GM23338 (cell line): ENCODE measurements at regions not wholly inside any gene's neighbourhood (a gene's known extent, or its start where the extent isn't known, plus 50 kb on each side); places are given as distances from the start of the nearest gene placed in this dataset.

Experiments used
- ATAC-seq: fragments of 200-7000 bp; cut with Tn5 transposase; 3 replicates; pipeline ENCODE4 v1.9.1; 2020
- DNase-seq: peaks from one replicate; pipeline ENCODE4 v3.0.0-alpha.2; 2015; ENCODE audit warnings: low spot score
- H2AFZ ChIP-seq: fragments of 200-600 bp; sonication (generic); 2 replicates; pipeline ENCODE4 v1.8.0; 2016; ENCODE audit warnings: antibody characterized with exemption, mild to moderate bottlenecking, moderate library complexity
- H3F3A ChIP-seq: fragments of 200-600 bp; sonication (generic); replicated peaks from 2 replicates; pipeline ENCODE4 v1.8.0; 2017; ENCODE audit warnings: antibody characterized with exemption, mixed run types, low read depth
- H3K27ac ChIP-seq: fragments of 200-600 bp; sonication (generic); 2 replicates; pipeline ENCODE4 v1.6.1; 2016; ENCODE audit warnings: low read depth
- H3K27me3 ChIP-seq: fragments of 200-600 bp; sonication (generic); 2 replicates; pipeline ENCODE4 v1.8.0; 2016; ENCODE audit warnings: mild to moderate bottlenecking, mixed run types, moderate library complexity; ENCODE audit not compliant: insufficient read depth
- H3K36me3 ChIP-seq: fragments of 200-600 bp; sonication (generic); 2 replicates; pipeline ENCODE4 v1.8.0; 2016; ENCODE audit warnings: mild to moderate bottlenecking; ENCODE audit not compliant: insufficient read depth
- H3K4me1 ChIP-seq: fragments of 200-600 bp; sonication (generic); 2 replicates; pipeline ENCODE4 v1.8.0; 2016; ENCODE audit warnings: mild to moderate bottlenecking, moderate library complexity; ENCODE audit not compliant: insufficient read depth
- H3K4me2 ChIP-seq: fragments of 200-600 bp; sonication (generic); 2 replicates; pipeline ENCODE4 v1.7.1; 2017; ENCODE audit warnings: mixed run types
- H3K4me3 ChIP-seq: fragments of 200-600 bp; sonication (generic); 2 replicates; pipeline ENCODE4 v1.6.1; 2016; ENCODE audit warnings: mixed run types
- H3K79me2 ChIP-seq: fragments of 200-600 bp; sonication (generic); replicated peaks from 2 replicates; pipeline ENCODE4 v1.8.0; 2017; ENCODE audit warnings: mild to moderate bottlenecking; ENCODE audit not compliant: insufficient read depth
- H3K9me2 ChIP-seq: fragments of 200-600 bp; sonication (generic); 2 replicates; pipeline ENCODE4 v1.8.0; 2017; ENCODE audit not compliant: insufficient read depth
- H4K20me1 ChIP-seq: fragments of 200-600 bp; sonication (generic); replicated peaks from 2 replicates; pipeline ENCODE4 v1.8.0; 2017; ENCODE audit warnings: mild to moderate bottlenecking; ENCODE audit not compliant: insufficient read depth
- H3K27ac Mint-ChIP-seq: 2 replicates; pipeline ENCODE4 v1.8.0; 2020; ENCODE audit warnings: inconsistent platforms, mild to moderate bottlenecking, moderate library complexity, mixed read lengths
- H3K27me3 Mint-ChIP-seq: 3 replicates; pipeline ENCODE4 v1.8.0; 2022; ENCODE audit warnings: low read depth, mild to moderate bottlenecking, moderate library complexity, mixed read lengths, inconsistent platforms; ENCODE audit not compliant: insufficient read depth, poor library complexity
- H3K36me3 Mint-ChIP-seq: 3 replicates; pipeline ENCODE4 v1.8.0; 2021; ENCODE audit warnings: low read depth, mild to moderate bottlenecking, inconsistent platforms, moderate library complexity, mixed read lengths
- H3K4me1 Mint-ChIP-seq: 3 replicates; pipeline ENCODE4 v1.8.0; 2020; ENCODE audit warnings: mild to moderate bottlenecking, inconsistent platforms, mixed read lengths
- H3K4me3 Mint-ChIP-seq: 3 replicates; pipeline ENCODE4 v1.8.0; 2021; ENCODE audit warnings: moderate library complexity, mild to moderate bottlenecking, inconsistent platforms, mixed read lengths
- H3K9me3 Mint-ChIP-seq: 3 replicates; pipeline ENCODE4 v1.8.0; 2020; ENCODE audit warnings: moderate library complexity, mild to moderate bottlenecking, inconsistent platforms, mixed read lengths
- STAT1 ChIP-seq: IDR thresholded peaks from one replicate; pipeline ENCODE4 v1.6.1; 2016; ENCODE audit warnings: antibody characterized with exemption; ENCODE audit not compliant: unreplicated experiment
- ZNF331 ChIP-seq: fragments of 250-450 bp; sonication (Bioruptor Pico); IDR thresholded peaks from 2 replicates; pipeline ENCODE4 v1.5.0; 2020; ENCODE audit warnings: low read depth, mild to moderate bottlenecking, moderate library complexity
- TF ChIP-seq, protein P1 (sequence below): fragments of 250-450 bp; sonication (Bioruptor Pico); IDR thresholded peaks from 2 replicates; pipeline ENCODE4 v1.5.0; 2020; ENCODE audit warnings: mild to moderate bottlenecking, moderate library complexity
- TF ChIP-seq, protein P2 (sequence below): IDR thresholded peaks from 2 replicates; pipeline ENCODE4 v1.6.1; 2016; ENCODE audit warnings: antibody characterized with exemption
- TF ChIP-seq, protein P3 (sequence below): IDR thresholded peaks from one replicate; pipeline ENCODE4 v1.6.1; 2018; ENCODE audit warnings: antibody characterized with exemption; ENCODE audit not compliant: unreplicated experiment

DNA sequence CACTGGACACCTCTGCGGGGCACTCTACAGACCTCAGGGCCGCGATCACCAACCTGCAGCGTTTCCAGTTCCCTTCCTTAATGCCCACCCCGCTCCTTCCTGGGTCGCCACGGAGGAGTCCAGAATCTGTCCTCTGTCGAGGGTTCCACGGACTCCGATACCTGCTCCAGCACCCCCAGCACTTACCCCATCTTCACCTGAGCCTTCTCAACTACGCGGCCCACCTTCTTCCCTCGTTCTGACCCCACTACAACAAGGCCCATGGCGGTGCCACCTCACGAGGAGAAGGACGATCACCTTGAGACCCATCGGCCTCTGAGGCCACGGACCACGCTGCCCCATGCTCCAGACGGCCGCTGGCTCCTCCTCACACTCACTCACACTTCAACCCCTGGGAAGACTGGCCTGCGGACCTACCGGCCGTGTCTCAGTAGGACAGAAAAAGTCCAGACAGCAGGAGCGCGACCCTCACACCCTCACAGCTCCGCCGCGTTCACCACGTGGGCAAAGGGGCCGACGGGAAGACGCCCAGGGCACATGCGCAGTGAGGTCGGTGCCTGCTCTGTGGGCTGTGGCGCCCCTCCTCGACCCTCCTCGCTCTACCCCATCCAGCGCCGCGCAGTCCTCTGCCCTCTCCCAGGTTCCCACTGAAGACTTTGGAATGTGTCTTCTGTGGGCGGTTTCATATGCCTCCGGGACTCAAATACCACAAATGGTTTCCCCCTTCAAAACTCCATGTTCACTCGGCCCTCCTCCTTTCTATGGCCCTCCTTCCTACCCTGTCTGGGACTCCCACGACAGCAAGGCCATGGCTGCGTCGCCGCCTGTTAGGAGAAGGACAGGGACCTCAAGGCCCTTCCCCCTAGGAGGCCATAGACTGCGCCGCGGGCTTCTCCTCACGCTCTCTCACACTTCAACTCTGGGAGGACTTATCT, 193.9 kb upstream of the PHF14 start:
- Histone ChIP-seq H3K9me2 (no peaks in the 10 kb centered on the region), H2AFZ (peak overlapping the region; percentile 72), H3K4me2 (no peak overlapping the region), H3K4me3 (no peak overlapping the region), H3K4me1 (no peaks in the 10 kb centered on the region), H3K27me3 (no peaks in the 10 kb centered on the region), H4K20me1 (no peaks in the 10 kb centered on the region), H3F3A (no peaks in the 10 kb centered on the region), H3K36me3 (no peaks in the 10 kb centered on the region), H3K79me2 (no peaks in the 10 kb centered on the region), H3K27ac (no peak overlapping the region)
- Mint-ChIP-seq H3K27me3 (peaks cover 2% of the 10 kb centered on the region), H3K36me3 (no peaks in the 10 kb centered on the region; the same call in 2 of the 3 replicates), H3K27ac (no peak overlapping the region), H3K4me3 (no peak overlapping the region), H3K4me1 (no peaks in the 10 kb centered on the region; the same call in 2 of the 3 replicates), H3K9me3 (no peaks in the 10 kb centered on the region)
- TF ChIP-seq, protein P1, sequence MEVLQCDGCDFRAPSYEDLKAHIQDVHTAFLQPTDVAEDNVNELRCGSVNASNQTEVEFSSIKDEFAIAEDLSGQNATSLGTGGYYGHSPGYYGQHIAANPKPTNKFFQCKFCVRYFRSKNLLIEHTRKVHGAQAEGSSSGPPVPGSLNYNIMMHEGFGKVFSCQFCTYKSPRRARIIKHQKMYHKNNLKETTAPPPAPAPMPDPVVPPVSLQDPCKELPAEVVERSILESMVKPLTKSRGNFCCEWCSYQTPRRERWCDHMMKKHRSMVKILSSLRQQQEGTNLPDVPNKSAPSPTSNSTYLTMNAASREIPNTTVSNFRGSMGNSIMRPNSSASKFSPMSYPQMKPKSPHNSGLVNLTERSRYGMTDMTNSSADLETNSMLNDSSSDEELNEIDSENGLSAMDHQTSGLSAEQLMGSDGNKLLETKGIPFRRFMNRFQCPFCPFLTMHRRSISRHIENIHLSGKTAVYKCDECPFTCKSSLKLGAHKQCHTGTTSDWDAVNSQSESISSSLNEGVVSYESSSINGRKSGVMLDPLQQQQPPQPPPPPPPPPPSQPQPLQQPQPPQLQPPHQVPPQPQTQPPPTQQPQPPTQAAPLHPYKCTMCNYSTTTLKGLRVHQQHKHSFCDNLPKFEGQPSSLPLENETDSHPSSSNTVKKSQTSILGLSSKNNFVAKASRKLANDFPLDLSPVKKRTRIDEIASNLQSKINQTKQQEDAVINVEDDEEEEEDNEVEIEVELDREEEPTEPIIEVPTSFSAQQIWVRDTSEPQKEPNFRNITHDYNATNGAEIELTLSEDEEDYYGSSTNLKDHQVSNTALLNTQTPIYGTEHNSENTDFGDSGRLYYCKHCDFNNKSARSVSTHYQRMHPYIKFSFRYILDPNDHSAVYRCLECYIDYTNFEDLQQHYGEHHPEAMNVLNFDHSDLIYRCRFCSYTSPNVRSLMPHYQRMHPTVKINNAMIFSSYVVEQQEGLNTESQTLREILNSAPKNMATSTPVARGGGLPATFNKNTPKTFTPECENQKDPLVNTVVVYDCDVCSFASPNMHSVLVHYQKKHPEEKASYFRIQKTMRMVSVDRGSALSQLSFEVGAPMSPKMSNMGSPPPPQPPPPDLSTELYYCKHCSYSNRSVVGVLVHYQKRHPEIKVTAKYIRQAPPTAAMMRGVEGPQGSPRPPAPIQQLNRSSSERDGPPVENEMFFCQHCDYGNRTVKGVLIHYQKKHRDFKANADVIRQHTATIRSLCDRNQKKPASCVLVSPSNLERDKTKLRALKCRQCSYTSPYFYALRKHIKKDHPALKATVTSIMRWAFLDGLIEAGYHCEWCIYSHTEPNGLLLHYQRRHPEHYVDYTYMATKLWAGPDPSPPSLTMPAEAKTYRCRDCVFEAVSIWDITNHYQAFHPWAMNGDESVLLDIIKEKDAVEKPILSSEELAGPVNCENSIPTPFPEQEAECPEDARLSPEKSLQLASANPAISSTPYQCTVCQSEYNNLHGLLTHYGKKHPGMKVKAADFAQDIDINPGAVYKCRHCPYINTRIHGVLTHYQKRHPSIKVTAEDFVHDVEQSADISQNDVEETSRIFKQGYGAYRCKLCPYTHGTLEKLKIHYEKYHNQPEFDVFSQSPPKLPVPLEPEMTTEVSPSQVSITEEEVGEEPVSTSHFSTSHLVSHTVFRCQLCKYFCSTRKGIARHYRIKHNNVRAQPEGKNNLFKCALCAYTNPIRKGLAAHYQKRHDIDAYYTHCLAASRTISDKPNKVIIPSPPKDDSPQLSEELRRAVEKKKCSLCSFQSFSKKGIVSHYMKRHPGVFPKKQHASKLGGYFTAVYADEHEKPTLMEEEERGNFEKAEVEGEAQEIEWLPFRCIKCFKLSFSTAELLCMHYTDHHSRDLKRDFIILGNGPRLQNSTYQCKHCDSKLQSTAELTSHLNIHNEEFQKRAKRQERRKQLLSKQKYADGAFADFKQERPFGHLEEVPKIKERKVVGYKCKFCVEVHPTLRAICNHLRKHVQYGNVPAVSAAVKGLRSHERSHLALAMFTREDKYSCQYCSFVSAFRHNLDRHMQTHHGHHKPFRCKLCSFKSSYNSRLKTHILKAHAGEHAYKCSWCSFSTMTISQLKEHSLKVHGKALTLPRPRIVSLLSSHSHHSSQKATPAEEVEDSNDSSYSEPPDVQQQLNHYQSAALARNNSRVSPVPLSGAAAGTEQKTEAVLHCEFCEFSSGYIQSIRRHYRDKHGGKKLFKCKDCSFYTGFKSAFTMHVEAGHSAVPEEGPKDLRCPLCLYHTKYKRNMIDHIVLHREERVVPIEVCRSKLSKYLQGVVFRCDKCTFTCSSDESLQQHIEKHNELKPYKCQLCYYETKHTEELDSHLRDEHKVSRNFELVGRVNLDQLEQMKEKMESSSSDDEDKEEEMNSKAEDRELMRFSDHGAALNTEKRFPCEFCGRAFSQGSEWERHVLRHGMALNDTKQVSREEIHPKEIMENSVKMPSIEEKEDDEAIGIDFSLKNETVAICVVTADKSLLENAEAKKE (CRISPR knock-in tag), result no peak
- TF ChIP-seq, protein P2, sequence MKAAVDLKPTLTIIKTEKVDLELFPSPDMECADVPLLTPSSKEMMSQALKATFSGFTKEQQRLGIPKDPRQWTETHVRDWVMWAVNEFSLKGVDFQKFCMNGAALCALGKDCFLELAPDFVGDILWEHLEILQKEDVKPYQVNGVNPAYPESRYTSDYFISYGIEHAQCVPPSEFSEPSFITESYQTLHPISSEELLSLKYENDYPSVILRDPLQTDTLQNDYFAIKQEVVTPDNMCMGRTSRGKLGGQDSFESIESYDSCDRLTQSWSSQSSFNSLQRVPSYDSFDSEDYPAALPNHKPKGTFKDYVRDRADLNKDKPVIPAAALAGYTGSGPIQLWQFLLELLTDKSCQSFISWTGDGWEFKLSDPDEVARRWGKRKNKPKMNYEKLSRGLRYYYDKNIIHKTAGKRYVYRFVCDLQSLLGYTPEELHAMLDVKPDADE, result no peak
- TF ChIP-seq, protein P3, sequence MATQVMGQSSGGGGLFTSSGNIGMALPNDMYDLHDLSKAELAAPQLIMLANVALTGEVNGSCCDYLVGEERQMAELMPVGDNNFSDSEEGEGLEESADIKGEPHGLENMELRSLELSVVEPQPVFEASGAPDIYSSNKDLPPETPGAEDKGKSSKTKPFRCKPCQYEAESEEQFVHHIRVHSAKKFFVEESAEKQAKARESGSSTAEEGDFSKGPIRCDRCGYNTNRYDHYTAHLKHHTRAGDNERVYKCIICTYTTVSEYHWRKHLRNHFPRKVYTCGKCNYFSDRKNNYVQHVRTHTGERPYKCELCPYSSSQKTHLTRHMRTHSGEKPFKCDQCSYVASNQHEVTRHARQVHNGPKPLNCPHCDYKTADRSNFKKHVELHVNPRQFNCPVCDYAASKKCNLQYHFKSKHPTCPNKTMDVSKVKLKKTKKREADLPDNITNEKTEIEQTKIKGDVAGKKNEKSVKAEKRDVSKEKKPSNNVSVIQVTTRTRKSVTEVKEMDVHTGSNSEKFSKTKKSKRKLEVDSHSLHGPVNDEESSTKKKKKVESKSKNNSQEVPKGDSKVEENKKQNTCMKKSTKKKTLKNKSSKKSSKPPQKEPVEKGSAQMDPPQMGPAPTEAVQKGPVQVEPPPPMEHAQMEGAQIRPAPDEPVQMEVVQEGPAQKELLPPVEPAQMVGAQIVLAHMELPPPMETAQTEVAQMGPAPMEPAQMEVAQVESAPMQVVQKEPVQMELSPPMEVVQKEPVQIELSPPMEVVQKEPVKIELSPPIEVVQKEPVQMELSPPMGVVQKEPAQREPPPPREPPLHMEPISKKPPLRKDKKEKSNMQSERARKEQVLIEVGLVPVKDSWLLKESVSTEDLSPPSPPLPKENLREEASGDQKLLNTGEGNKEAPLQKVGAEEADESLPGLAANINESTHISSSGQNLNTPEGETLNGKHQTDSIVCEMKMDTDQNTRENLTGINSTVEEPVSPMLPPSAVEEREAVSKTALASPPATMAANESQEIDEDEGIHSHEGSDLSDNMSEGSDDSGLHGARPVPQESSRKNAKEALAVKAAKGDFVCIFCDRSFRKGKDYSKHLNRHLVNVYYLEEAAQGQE, result no peak
- TF ChIP-seq STAT1 (no peak), ZNF331 (CRISPR knock-in tag) (no peak)
- DNase-seq, result peak; percentile 15
- peak; percentile 51 for ATAC-seq
